ENCODE measurements at regions not wholly inside any gene's neighbourhood (a gene's known extent, or its start where the extent isn't known, plus 50 kb on each side); places are given as distances from the start of the nearest gene placed in this dataset.
A peak's percentile ranks its signal among the peaks of the same experiment; 100 is the strongest.

DNA sequence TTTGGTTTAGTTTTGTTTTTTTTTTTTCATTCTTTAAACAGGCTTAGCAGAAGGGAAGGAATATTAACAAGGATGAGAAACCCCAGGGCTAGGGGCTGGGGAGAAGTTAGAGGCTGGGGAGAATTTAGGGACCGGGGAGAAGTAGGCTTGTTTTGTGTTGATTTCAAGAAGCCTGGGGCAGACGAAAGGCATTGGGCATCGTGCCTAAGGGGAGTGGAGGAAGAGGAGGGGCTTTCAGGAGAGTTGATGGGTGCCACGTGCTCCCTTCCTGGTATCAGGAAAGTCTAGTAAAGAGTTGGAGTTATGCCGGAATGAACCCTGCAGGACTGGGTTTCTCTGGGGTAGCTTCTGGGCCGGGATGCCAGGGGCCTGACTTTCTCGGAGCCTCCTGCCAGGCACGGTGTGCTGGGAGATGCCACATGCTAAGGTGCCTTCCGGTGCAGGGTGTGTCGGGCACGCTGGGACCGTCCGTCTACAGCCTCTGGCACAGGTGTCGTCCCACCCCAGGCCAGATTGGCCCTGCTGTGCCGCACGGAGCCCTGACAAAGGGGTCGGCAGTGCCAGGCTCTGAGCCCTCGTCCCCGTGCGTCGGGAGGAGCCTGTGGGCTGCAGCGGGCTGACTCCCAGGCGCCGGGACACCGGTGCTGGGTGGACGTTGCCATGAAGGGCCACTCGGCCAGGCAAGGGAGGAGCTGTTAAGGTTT is 159.9 kb downstream of the OLFM1 start:
- Histone ChIP-seq H3K9me3 (no peaks in the 10 kb centered on the region), H3K4me3 (no peak overlapping the region), H3K27me3 (peaks cover 0 to 57% of the 10 kb centered on the region in 2 donors), H3K36me3 (no peaks in the 10 kb centered on the region), H3K27ac (no peak overlapping the region), H3K4me1 (no peaks in the 10 kb centered on the region)
- ATAC-seq (peak; percentile 43), DNase-seq (peak in 3 of 4 donors; percentile 44 to 75 (median 48))
- intact Hi-C loops (cut with DNase I): no loop called here
- TF ChIP-seq, protein P1, sequence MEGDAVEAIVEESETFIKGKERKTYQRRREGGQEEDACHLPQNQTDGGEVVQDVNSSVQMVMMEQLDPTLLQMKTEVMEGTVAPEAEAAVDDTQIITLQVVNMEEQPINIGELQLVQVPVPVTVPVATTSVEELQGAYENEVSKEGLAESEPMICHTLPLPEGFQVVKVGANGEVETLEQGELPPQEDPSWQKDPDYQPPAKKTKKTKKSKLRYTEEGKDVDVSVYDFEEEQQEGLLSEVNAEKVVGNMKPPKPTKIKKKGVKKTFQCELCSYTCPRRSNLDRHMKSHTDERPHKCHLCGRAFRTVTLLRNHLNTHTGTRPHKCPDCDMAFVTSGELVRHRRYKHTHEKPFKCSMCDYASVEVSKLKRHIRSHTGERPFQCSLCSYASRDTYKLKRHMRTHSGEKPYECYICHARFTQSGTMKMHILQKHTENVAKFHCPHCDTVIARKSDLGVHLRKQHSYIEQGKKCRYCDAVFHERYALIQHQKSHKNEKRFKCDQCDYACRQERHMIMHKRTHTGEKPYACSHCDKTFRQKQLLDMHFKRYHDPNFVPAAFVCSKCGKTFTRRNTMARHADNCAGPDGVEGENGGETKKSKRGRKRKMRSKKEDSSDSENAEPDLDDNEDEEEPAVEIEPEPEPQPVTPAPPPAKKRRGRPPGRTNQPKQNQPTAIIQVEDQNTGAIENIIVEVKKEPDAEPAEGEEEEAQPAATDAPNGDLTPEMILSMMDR (IDR thresholded peaks at IDR 0.05): no peak

DNA sequence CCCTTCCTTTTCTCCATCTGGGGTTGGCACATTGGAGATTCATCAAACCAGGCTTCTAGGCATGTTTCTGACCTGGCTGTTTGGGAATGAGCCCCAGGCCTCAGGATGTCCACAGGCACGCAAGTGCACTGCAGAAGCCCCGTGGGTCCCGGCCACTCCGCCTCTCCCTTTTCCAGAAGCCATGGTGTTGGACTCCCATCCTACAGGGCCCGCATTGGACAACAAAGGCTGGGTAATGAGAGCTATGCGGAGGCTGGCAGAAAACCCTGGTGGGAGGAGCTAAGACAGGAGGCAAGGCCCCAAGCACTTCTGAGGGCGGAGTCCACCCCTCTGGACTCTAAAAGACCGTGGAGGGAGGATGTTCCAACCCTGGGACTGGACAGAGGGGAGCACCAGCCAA is 160.6 kb downstream of the OLFM1 start:
- Histone ChIP-seq H3K4me3 (no peak overlapping the region), H3K4me1 (no peaks in the 10 kb centered on the region), H3K27ac (no peak overlapping the region), H3K27me3 (peaks cover 0 to 57% of the 10 kb centered on the region in 2 donors), H3K36me3 (no peaks in the 10 kb centered on the region), H3K9me3 (no peaks in the 10 kb centered on the region)
- TF ChIP-seq, protein P1 (IDR thresholded peaks at IDR 0.05): no peak
- intact Hi-C loops (cut with DNase I): no loop called here
- DNase-seq (peak in 1 of 4 donors; percentile 60), ATAC-seq (no peak)

GRCh38 chr9:135248721-135249120 is 161.3 kb downstream of the OLFM1 start:
- no peak for ATAC-seq
- intact Hi-C loops (cut with DNase I): no loop called here

GRCh38 chr9:135249191-135249590 is 161.7 kb downstream of the OLFM1 start:
- no peaks in the 10 kb centered on the region for H3K36me3 ChIP-seq
- intact Hi-C loops (cut with DNase I): no loop called here
- no peaks in the 10 kb centered on the region for H3K9me3 ChIP-seq
- H3K27me3 ChIP-seq: peaks cover 0 to 57% of the 10 kb centered on the region in 2 donors
- H3K4me1 ChIP-seq: no peaks in the 10 kb centered on the region
- no peak overlapping the region for H3K4me3 ChIP-seq
- H3K27ac ChIP-seq: no peak overlapping the region
- no peak for ATAC-seq
- TF ChIP-seq, protein P1 (IDR thresholded peaks at IDR 0.05): no peak
- DNase-seq: peak in 1 of 4 donors; percentile 52

More at GRCh38 chr9:135248721-135249120, 161.3 kb downstream of the OLFM1 start:
- Histone ChIP-seq H3K4me1 (no peaks in the 10 kb centered on the region), H3K9me3 (no peaks in the 10 kb centered on the region), H3K27ac (no peak overlapping the region), H3K27me3 (peaks cover 0 to 57% of the 10 kb centered on the region in 2 donors), H3K36me3 (no peaks in the 10 kb centered on the region), H3K4me3 (no peak overlapping the region)
- DNase-seq: peak in 1 of 4 donors; percentile 59
- TF ChIP-seq, protein P1 (IDR thresholded peaks at IDR 0.05): no peak

- H3K4me3 ChIP-seq: no peak overlapping the region
- ATAC-seq (no peak), DNase-seq (peak in 1 of 4 donors; percentile 49)
- TF ChIP-seq, protein P1 (IDR thresholded peaks at IDR 0.05): no peak
- no peaks in the 10 kb centered on the region for H3K9me3 ChIP-seq
- H3K4me1 ChIP-seq: no peaks in the 10 kb centered on the region
- H3K27me3 ChIP-seq: peaks cover 0 to 55% of the 10 kb centered on the region in 2 donors
- no peaks in the 10 kb centered on the region for H3K36me3 ChIP-seq
- H3K27ac ChIP-seq: no peak overlapping the region
- intact Hi-C loops (cut with DNase I): no loop called here
Observed at GRCh38 chr9:135249711-135250110, 162.2 kb downstream of the OLFM1 start.
